H9 (cell line): ENCODE measurements at regions not wholly inside any gene's neighbourhood (a gene's known extent, or its start where the extent isn't known, plus 50 kb on each side); places are given as distances from the start of the nearest gene placed in this dataset.

Experiments
- DNase-seq: peaks from one replicate; pipeline ENCODE4 v3.0.0-alpha.2; 2017
- H2AFZ ChIP-seq: one replicate; pipeline ENCODE4 v1.6.1; 2013; ENCODE audit warnings: mild to moderate bottlenecking, low read length, control low read depth, moderate library complexity
- H2AK5ac ChIP-seq: 2 replicates; pipeline ENCODE4 v1.6.1; 2013; ENCODE audit warnings: low read length, control low read depth, mixed read lengths; ENCODE audit not compliant: insufficient read length
- H2BK120ac ChIP-seq: one replicate; pipeline ENCODE4 v1.6.1; 2013; ENCODE audit warnings: low read depth, mild to moderate bottlenecking, low read length, control low read depth, inconsistent platforms; ENCODE audit not compliant: poor library complexity, severe bottlenecking
- H2BK12ac ChIP-seq: 2 replicates; pipeline ENCODE4 v1.6.1; 2013; ENCODE audit warnings: low read length, control low read depth, mixed read lengths, low read depth; ENCODE audit not compliant: insufficient read length
- H2BK15ac ChIP-seq: 2 replicates; pipeline ENCODE4 v1.6.1; 2013; ENCODE audit warnings: low read depth, low read length, control low read depth
- H2BK20ac ChIP-seq: one replicate; pipeline ENCODE4 v1.6.1; 2013; ENCODE audit warnings: low read depth, mild to moderate bottlenecking, low read length, control low read depth, inconsistent platforms; ENCODE audit not compliant: poor library complexity, severe bottlenecking
- H2BK5ac ChIP-seq: 2 replicates; pipeline ENCODE4 v1.6.1; 2013; ENCODE audit warnings: low read length, control low read depth, mixed read lengths; ENCODE audit not compliant: insufficient read length
- H3K14ac ChIP-seq: 2 replicates; pipeline ENCODE4 v1.6.1; 2013; ENCODE audit warnings: low read length, control low read depth; ENCODE audit not compliant: insufficient read depth
- H3K18ac ChIP-seq: 2 replicates; pipeline ENCODE4 v1.6.1; 2013; ENCODE audit warnings: low read depth, mild to moderate bottlenecking, mixed read lengths, low read length, control low read depth; ENCODE audit not compliant: insufficient read length
- H3K23ac ChIP-seq: 2 replicates; pipeline ENCODE4 v1.6.1; 2013; ENCODE audit warnings: low read length, control low read depth, mixed read lengths, low read depth; ENCODE audit not compliant: insufficient read length
- H3K23me2 ChIP-seq: 2 replicates; pipeline ENCODE4 v1.6.1; 2013; ENCODE audit warnings: low read depth, mild to moderate bottlenecking, mixed read lengths, low read length, control low read depth; ENCODE audit not compliant: insufficient read length, poor library complexity, severe bottlenecking
- H3K27ac ChIP-seq: 2 replicates; pipeline ENCODE4 v1.5.1; 2013; ENCODE audit warnings: low read length, control low read depth, mixed read lengths, low read depth; ENCODE audit not compliant: insufficient read length
- H3K27me3 ChIP-seq: 2 replicates; pipeline ENCODE4 v1.6.1; 2013; ENCODE audit warnings: low read length, control low read depth, inconsistent platforms; ENCODE audit not compliant: insufficient read depth
- H3K4ac ChIP-seq: 2 replicates; pipeline ENCODE4 v1.6.1; 2013; ENCODE audit warnings: low read depth, mild to moderate bottlenecking, control low read depth, inconsistent platforms, low read length, moderate library complexity
- H3K4me1 ChIP-seq: 2 replicates; pipeline ENCODE4 v1.6.1; 2013; ENCODE audit warnings: low read length, control low read depth, inconsistent platforms; ENCODE audit not compliant: insufficient read depth
- H3K4me2 ChIP-seq: 2 replicates; pipeline ENCODE4 v1.6.1; 2013; ENCODE audit warnings: low read length, control low read depth, mixed read lengths; ENCODE audit not compliant: insufficient read length, insufficient read depth
- H3K56ac ChIP-seq: 2 replicates; pipeline ENCODE4 v1.6.1; 2013; ENCODE audit warnings: low read depth, mild to moderate bottlenecking, mixed read lengths, low read length, control low read depth; ENCODE audit not compliant: insufficient read length
- H3K79me1 ChIP-seq: 2 replicates; pipeline ENCODE4 v1.6.1; 2013; ENCODE audit warnings: low read depth, mild to moderate bottlenecking, moderate library complexity, low read length, control low read depth, inconsistent platforms; ENCODE audit not compliant: insufficient read depth, poor library complexity, severe bottlenecking
- H3K79me2 ChIP-seq: 2 replicates; pipeline ENCODE4 v1.6.1; 2013; ENCODE audit warnings: low read length, control low read depth, inconsistent platforms; ENCODE audit not compliant: insufficient read depth
- H3K9ac ChIP-seq: 2 replicates; pipeline ENCODE4 v1.6.1; 2013; ENCODE audit warnings: low read length, control low read depth, mixed read lengths; ENCODE audit not compliant: insufficient read length; ENCODE audit errors: extremely low read depth
- H3K9me3 ChIP-seq: one replicate; pipeline ENCODE4 v1.6.1; 2013; ENCODE audit warnings: low read depth, low read length, inconsistent platforms; ENCODE audit not compliant: control insufficient read depth
- H3T11ph ChIP-seq: one replicate; pipeline ENCODE4 v1.6.1; 2013; ENCODE audit warnings: mild to moderate bottlenecking, low read length, control low read depth, inconsistent platforms
- H4K20me1 ChIP-seq: one replicate; pipeline ENCODE4 v1.6.1; 2013; ENCODE audit not compliant: control insufficient read depth, insufficient read length, insufficient read depth
- H4K5ac ChIP-seq: 2 replicates; pipeline ENCODE4 v1.6.1; 2013; ENCODE audit warnings: low read depth, mild to moderate bottlenecking, mixed read lengths, low read length, control low read depth; ENCODE audit not compliant: insufficient read length
- H4K8ac ChIP-seq: replicated peaks from 2 replicates; pipeline ENCODE4 v1.6.1; 2013; ENCODE audit warnings: low read length, control low read depth, mixed read lengths, low read depth; ENCODE audit not compliant: insufficient read length
- H4K91ac ChIP-seq: 2 replicates; pipeline ENCODE4 v1.6.1; 2013; ENCODE audit warnings: low read depth, mild to moderate bottlenecking, moderate library complexity, mixed read lengths, low read length, control low read depth; ENCODE audit not compliant: insufficient read length
- H3K27ac Mint-ChIP-seq, 3 experiments: 2 replicates in 2 of 3; 3 replicates in 1 of 3; pipeline ENCODE4 v1.8.0; 2020 to 2021; ENCODE audit warnings: mixed read lengths in 3 of 3, mild to moderate bottlenecking in 1 of 3, moderate library complexity in 1 of 3
- H3K27me3 Mint-ChIP-seq: 2 replicates; pipeline ENCODE4 v1.8.0; 2021; ENCODE audit warnings: low read depth, mild to moderate bottlenecking, moderate library complexity, mixed read lengths
- H3K36me3 Mint-ChIP-seq, 3 experiments: 2 replicates in 2 of 3; 3 replicates in 1 of 3; pipeline ENCODE4 v1.8.0; 2020 to 2021; ENCODE audit warnings: low read depth in 3 of 3, mixed read lengths in 3 of 3; ENCODE audit not compliant: insufficient read depth in 1 of 3
- H3K4me1 Mint-ChIP-seq, 2 experiments: 2 replicates each; pipeline ENCODE4 v1.8.0; 2020; ENCODE audit warnings: mixed read lengths in 2 of 2
- H3K4me3 Mint-ChIP-seq, 2 experiments: 2 replicates in 1 of 2; 3 replicates in 1 of 2; pipeline ENCODE4 v1.8.0; 2020 to 2021; ENCODE audit warnings: mild to moderate bottlenecking in 2 of 2, mixed read lengths in 2 of 2, moderate library complexity in 1 of 2
- H3K9me3 Mint-ChIP-seq, 2 experiments: 2 replicates in 1 of 2; 3 replicates in 1 of 2; pipeline ENCODE4 v1.8.0; 2020; ENCODE audit warnings: mild to moderate bottlenecking in 2 of 2, mixed read lengths in 2 of 2, moderate library complexity in 1 of 2
- WGBS: extraction: QIAGEN DNeasy Blood & Tissue Kit; methylation state at CpG from one replicate; pipeline ENCODE4 v1.1.7; 2013; ENCODE audit warnings: missing lambda C conversion rate, low lambda C conversion rate, mixed read lengths; ENCODE audit not compliant: insufficient read length; ENCODE audit errors: extremely low coverage; 5-methylcytosine and 5-hydroxymethylcytosine counted together
- TF ChIP-seq, protein P1 (sequence below): fragments of 200-600 bp; sonication (generic); conservative IDR thresholded peaks from 3 replicates; pipeline ENCODE4 v1.8.0; 2021; ENCODE audit warnings: antibody characterized with exemption, mild to moderate bottlenecking

DNA sequence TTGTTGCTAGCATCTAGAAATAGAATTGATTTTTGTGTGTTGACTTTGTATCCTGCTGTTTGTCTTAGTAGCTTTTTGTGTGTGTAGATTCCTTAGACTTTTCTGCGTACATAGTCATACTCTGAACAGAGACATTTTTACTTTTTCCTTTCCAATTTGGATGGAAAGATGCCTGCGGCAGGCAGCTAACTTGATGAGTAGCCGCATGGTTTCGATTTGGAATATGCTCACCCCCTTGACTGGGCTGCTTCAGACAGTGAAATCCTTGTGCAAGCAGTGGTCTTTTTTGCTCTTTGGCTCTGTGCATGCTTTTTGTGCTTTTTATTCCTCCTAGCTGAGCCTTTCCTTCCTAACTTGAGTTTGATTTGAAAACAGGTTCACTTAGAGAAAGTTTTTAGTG lies 71.8 kb downstream of the HHEX start:
- H3K79me1 ChIP-seq: no peaks in the 10 kb centered on the region
- H4K91ac ChIP-seq: no peak overlapping the region
- peaks cover 10 to 12% of the 10 kb centered on the region in 2 experiments for H3K4me1 Mint-ChIP-seq
- no peak overlapping the region for H3K27ac ChIP-seq
- no CpG with 5 or more reads among the region's 4 CpGs for WGBS
- peaks cover 4% of the 10 kb centered on the region; the same call in 1 of the 2 replicates for H3K27me3 Mint-ChIP-seq
- no peak overlapping the region for H3K14ac ChIP-seq
- no peak overlapping the region for H3K4me3 Mint-ChIP-seq
- H3K56ac ChIP-seq: no peak overlapping the region
- H2BK12ac ChIP-seq: no peak overlapping the region
- no peak overlapping the region for H4K8ac ChIP-seq
- no peak overlapping the region for H3K27ac Mint-ChIP-seq
- H3K23ac ChIP-seq: no peak overlapping the region
- H3K4me2 ChIP-seq: no peak overlapping the region
- no peak overlapping the region for H2BK15ac ChIP-seq
- no peaks in the 10 kb centered on the region for H3K79me2 ChIP-seq
- no peaks in the 10 kb centered on the region for H3K4me1 ChIP-seq
- H2BK5ac ChIP-seq: no peak overlapping the region
- no peak overlapping the region for H3K18ac ChIP-seq
- H4K5ac ChIP-seq: no peak overlapping the region
- H3K36me3 Mint-ChIP-seq: no peaks in the 10 kb centered on the region
- no peaks in the 10 kb centered on the region for H3K23me2 ChIP-seq
- no peaks in the 10 kb centered on the region for H3K9me3 Mint-ChIP-seq
- no peak overlapping the region for H2AK5ac ChIP-seq
- H3K4ac ChIP-seq: no peak overlapping the region
- no peaks in the 10 kb centered on the region for H4K20me1 ChIP-seq
- DNase-seq: no peak
- no peak overlapping the region for H2AFZ ChIP-seq
- no peak overlapping the region for H3K9ac ChIP-seq
- TF ChIP-seq, protein P1, sequence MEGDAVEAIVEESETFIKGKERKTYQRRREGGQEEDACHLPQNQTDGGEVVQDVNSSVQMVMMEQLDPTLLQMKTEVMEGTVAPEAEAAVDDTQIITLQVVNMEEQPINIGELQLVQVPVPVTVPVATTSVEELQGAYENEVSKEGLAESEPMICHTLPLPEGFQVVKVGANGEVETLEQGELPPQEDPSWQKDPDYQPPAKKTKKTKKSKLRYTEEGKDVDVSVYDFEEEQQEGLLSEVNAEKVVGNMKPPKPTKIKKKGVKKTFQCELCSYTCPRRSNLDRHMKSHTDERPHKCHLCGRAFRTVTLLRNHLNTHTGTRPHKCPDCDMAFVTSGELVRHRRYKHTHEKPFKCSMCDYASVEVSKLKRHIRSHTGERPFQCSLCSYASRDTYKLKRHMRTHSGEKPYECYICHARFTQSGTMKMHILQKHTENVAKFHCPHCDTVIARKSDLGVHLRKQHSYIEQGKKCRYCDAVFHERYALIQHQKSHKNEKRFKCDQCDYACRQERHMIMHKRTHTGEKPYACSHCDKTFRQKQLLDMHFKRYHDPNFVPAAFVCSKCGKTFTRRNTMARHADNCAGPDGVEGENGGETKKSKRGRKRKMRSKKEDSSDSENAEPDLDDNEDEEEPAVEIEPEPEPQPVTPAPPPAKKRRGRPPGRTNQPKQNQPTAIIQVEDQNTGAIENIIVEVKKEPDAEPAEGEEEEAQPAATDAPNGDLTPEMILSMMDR: no peak
- H3K9me3 ChIP-seq: no peaks in the 10 kb centered on the region
- no peak overlapping the region for H3T11ph ChIP-seq
- H2BK120ac ChIP-seq: no peak overlapping the region
- no peaks in the 10 kb centered on the region for H3K27me3 ChIP-seq
- no peak overlapping the region for H2BK20ac ChIP-seq
